Osteoblast (primary cell): ENCODE measurements at regions not wholly inside any gene's neighbourhood (a gene's known extent, or its start where the extent isn't known, plus 50 kb on each side); places are given as distances from the start of the nearest gene placed in this dataset.

Experiments
- DNase-seq: peaks from one replicate; pipeline ENCODE4 v3.0.0; 2011; ENCODE audit warnings: low spot score, mixed read lengths; ENCODE audit not compliant: insufficient read length; ENCODE audit errors: missing footprints
- H2AFZ ChIP-seq: 2 replicates; pipeline ENCODE4 v1.6.0; 2011; ENCODE audit warnings: mild to moderate bottlenecking, low read length
- H3K27ac ChIP-seq: 2 replicates; pipeline ENCODE4 v1.5.1; 2011; ENCODE audit warnings: mild to moderate bottlenecking, low read depth, low read length, moderate library complexity
- H3K27me3 ChIP-seq: 2 replicates; pipeline ENCODE4 v1.6.0; 2012; ENCODE audit warnings: mild to moderate bottlenecking, control low read depth, inconsistent platforms, low read length, moderate library complexity; ENCODE audit not compliant: insufficient read depth
- H3K36me3 ChIP-seq: 2 replicates; pipeline ENCODE4 v1.5.1; 2011; ENCODE audit warnings: mild to moderate bottlenecking, low read length, control low read depth, moderate library complexity; ENCODE audit not compliant: insufficient read depth
- H3K4me1 ChIP-seq: 2 replicates; pipeline ENCODE4 v1.5.1; 2011; ENCODE audit warnings: mild to moderate bottlenecking, low read length, control low read depth, moderate library complexity; ENCODE audit not compliant: insufficient read depth
- H3K4me2 ChIP-seq: 2 replicates; pipeline ENCODE4 v1.6.0; 2011; ENCODE audit warnings: mild to moderate bottlenecking, low read length; ENCODE audit not compliant: insufficient read depth
- H3K4me3 ChIP-seq: fragments of 200-600 bp; sonication (generic); 3 replicates; pipeline ENCODE4 v1.5.1; 2012; ENCODE audit warnings: mild to moderate bottlenecking, low read length, inconsistent platforms; ENCODE audit not compliant: insufficient read depth
- H3K79me2 ChIP-seq: 2 replicates; pipeline ENCODE4 v1.6.0; 2012; ENCODE audit warnings: mild to moderate bottlenecking, low read length, control low read depth, inconsistent platforms; ENCODE audit not compliant: insufficient read depth
- H3K9me3 ChIP-seq: 2 replicates; pipeline ENCODE4 v1.5.1; 2011; ENCODE audit warnings: low read depth, low read length, control low read depth
- H4K20me1 ChIP-seq: 2 replicates; pipeline ENCODE4 v1.6.0; 2012; ENCODE audit warnings: mild to moderate bottlenecking, low read length, control low read depth; ENCODE audit not compliant: insufficient read depth
- CTCF ChIP-seq: IDR thresholded peaks from 2 replicates; pipeline ENCODE4 v1.5.1; 2011; ENCODE audit warnings: mild to moderate bottlenecking, low read depth, low read length, moderate library complexity; ENCODE audit errors: extremely low read depth

- DNase-seq = no peak
- Histone ChIP-seq H3K27ac (no peak overlapping the region), H2AFZ (no peak overlapping the region), H3K4me3 (no peak overlapping the region), H3K4me1 (no peaks in the 10 kb centered on the region), H3K4me2 (no peak overlapping the region), H3K9me3 (no peaks in the 10 kb centered on the region), H3K27me3 (no peaks in the 10 kb centered on the region), H4K20me1 (no peaks in the 10 kb centered on the region), H3K36me3 (no peaks in the 10 kb centered on the region), H3K79me2 (no peaks in the 10 kb centered on the region)
- no peak for TF ChIP-seq CTCF
Measured at GRCh38 chr13:107276936-107277335, 709.0 kb upstream of the ARGLU1 start.

DNA sequence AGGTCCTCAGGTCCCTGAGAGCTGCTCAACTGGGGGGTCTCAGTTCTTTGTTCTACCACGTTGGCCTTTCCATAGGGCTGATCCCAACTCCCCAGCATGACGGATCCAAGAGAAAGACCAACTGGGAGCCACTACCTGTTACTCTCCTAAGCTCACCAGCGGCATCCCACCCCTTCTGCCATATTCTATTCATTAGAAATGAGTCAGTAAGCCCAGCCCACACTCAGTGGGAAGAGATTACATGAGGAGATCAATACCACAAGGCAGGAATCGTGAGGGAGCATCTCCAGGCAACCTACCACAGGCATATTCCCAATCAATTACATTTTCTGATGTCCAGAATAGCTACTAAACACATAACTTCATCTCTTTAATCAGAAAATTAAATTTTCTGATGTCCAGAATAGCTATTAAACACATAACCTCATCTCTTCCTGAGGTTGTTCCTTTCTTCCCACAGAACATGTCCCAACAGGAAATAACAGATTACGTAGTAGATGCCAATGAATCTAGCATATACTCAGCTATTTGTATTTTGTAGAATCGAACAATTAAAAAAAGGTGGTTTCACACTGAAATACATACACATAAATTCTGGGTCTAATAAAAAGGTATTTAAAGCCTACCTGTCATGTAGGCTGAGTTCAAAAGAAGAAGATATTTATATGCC is 708.1 kb upstream of the ARGLU1 start:
- no peak for DNase-seq
- H3K4me2 ChIP-seq = no peak overlapping the region
- H4K20me1 ChIP-seq = no peaks in the 10 kb centered on the region
- H3K27ac ChIP-seq = no peak overlapping the region
- H3K79me2 ChIP-seq = no peaks in the 10 kb centered on the region
- no peaks in the 10 kb centered on the region for H3K4me1 ChIP-seq
- no peak overlapping the region for H3K4me3 ChIP-seq
- H3K27me3 ChIP-seq = no peaks in the 10 kb centered on the region
- H3K9me3 ChIP-seq = no peaks in the 10 kb centered on the region
- no peak for TF ChIP-seq CTCF
- H3K36me3 ChIP-seq = no peaks in the 10 kb centered on the region
- H2AFZ ChIP-seq = no peak overlapping the region

GRCh38 chr13:107275312-107275711 is 707.4 kb upstream of the ARGLU1 start:
- Histone ChIP-seq H3K27ac (no peak overlapping the region), H3K9me3 (no peaks in the 10 kb centered on the region), H3K4me2 (no peak overlapping the region), H3K79me2 (no peaks in the 10 kb centered on the region), H3K36me3 (no peaks in the 10 kb centered on the region), H3K4me1 (no peaks in the 10 kb centered on the region), H4K20me1 (no peaks in the 10 kb centered on the region), H3K4me3 (no peak overlapping the region), H2AFZ (no peak overlapping the region), H3K27me3 (no peaks in the 10 kb centered on the region)
- no peak for TF ChIP-seq CTCF
- DNase-seq = no peak

DNA sequence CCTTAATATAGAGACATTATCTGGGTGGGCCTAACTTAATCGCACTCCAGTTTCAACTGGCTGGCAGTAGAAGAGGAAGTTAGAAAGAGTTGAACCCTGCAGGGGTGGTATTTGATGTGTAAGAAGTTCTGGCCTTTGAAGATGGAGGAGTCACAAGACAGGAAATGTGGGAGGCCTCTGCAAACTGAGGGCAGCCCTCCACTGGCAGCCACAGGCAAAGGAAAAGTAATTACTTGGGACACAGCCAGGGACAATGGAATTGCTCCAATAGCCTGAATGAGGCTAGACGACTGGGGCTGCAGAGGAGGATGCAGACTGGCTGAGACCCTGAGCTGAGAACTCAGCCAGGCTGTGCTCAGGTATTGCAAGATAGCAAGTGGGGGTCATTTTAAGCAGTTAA is 703.3 kb upstream of the ARGLU1 start:
- Histone ChIP-seq H3K79me2 (no peaks in the 10 kb centered on the region), H3K4me3 (no peak overlapping the region), H3K36me3 (no peaks in the 10 kb centered on the region), H3K4me2 (no peak overlapping the region), H2AFZ (peak overlapping the region; percentile 46), H3K27me3 (no peaks in the 10 kb centered on the region), H4K20me1 (no peaks in the 10 kb centered on the region), H3K9me3 (no peaks in the 10 kb centered on the region), H3K4me1 (no peaks in the 10 kb centered on the region), H3K27ac (no peak overlapping the region)
- TF ChIP-seq CTCF = no peak
- DNase-seq = no peak
